HepG2 (cell line): ENCODE measurements at regions not wholly inside any gene's neighbourhood (a gene's known extent, or its start where the extent isn't known, plus 50 kb on each side); places are given as distances from the start of the nearest gene placed in this dataset.

Experiments
- AHDC1 ChIP-seq: sonication (generic); formaldehyde crosslinking; IDR thresholded peaks from 2 replicates; pipeline ENCODE4 v1.5.1; 2020; ENCODE audit warnings: mild to moderate bottlenecking, missing genetic modification reagents, borderline replicate concordance
- MED8 ChIP-seq: sonication (generic); formaldehyde crosslinking; IDR thresholded peaks from 2 replicates; pipeline ENCODE4 v1.8.1; 2023; ENCODE audit warnings: mild to moderate bottlenecking, missing genetic modification reagents; ENCODE audit not compliant: insufficient replicate concordance
- PAWR ChIP-seq: sonication (generic); formaldehyde crosslinking; IDR thresholded peaks from 2 replicates; pipeline ENCODE4 v1.4.0; 2020; ENCODE audit warnings: missing genetic modification reagents, mild to moderate bottlenecking, borderline replicate concordance
- PAX8 ChIP-seq: sonication (generic); formaldehyde crosslinking; IDR thresholded peaks from 2 replicates; pipeline ENCODE4 v1.8.0; 2022; ENCODE audit warnings: mild to moderate bottlenecking, missing genetic modification reagents, borderline replicate concordance
- SNRNP70 ChIP-seq: fragments of 200-400 bp; formaldehyde crosslinking; IDR thresholded peaks from 2 replicates; pipeline ENCODE4 v1.6.1; 2017; ENCODE audit warnings: mild to moderate bottlenecking, low read depth, low read length, moderate library complexity
- TEAD3 ChIP-seq: optimal IDR thresholded peaks from 2 replicates; pipeline ENCODE3; 2016; ENCODE audit warnings: borderline replicate concordance
- ZBTB26 ChIP-seq: IDR thresholded peaks from 2 replicates; pipeline ENCODE4 v1.6.1; 2016; ENCODE audit warnings: missing compliant biosample characterization, missing genetic modification reagents, borderline replicate concordance
- ZFX ChIP-seq: sonication (generic); formaldehyde crosslinking; IDR thresholded peaks from 2 replicates; pipeline ENCODE4 v1.4.0; 2020; ENCODE audit warnings: mild to moderate bottlenecking, low read depth, missing genetic modification reagents, moderate library complexity
- ZNF30 ChIP-seq: sonication (generic); formaldehyde crosslinking; IDR thresholded peaks from 2 replicates; pipeline ENCODE4 v1.5.0; 2020; ENCODE audit warnings: mild to moderate bottlenecking, missing genetic modification reagents
- ZSCAN25 ChIP-seq: sonication (generic); formaldehyde crosslinking; IDR thresholded peaks from 2 replicates; pipeline ENCODE4 v1.8.0; 2022; ENCODE audit warnings: mild to moderate bottlenecking, missing genetic modification reagents

- TF ChIP-seq AHDC1 (no peak), ZBTB26 (CRISPR knock-in tag) (no peak), TEAD3 (CRISPR knock-in tag) (no peak), MED8 (CRISPR knock-in tag) (no peak), PAX8 (CRISPR knock-in tag) (no peak), ZSCAN25 (CRISPR knock-in tag) (no peak), ZNF30 (CRISPR knock-in tag) (no peak), ZFX (no peak), PAWR (no peak), SNRNP70 (no peak)
- TF ChIP-seq, all 625 proteins: peak for 0
Measured at GRCh38 chr11:19587979-19588378, 124.7 kb upstream of the NAV2 start (continued).
